H1 (cell line): ENCODE measurements at regions not wholly inside any gene's neighbourhood (a gene's known extent, or its start where the extent isn't known, plus 50 kb on each side); places are given as distances from the start of the nearest gene placed in this dataset.

Experiments used
- CTCF ChIA-PET: fragments of 300-600 bp; sonication (Branson Sonifier 250); formaldehyde crosslinking; loops from one replicate; lab custom pipeline; 2021; ENCODE audit not compliant: partially characterized antibody; lab: Charles Lee
- POLR2A ChIA-PET: fragments of 300-600 bp; sonication (Branson Sonifier 250); formaldehyde crosslinking; loops from one replicate; lab custom pipeline; 2021; ENCODE audit warnings: inconsistent platforms; ENCODE audit not compliant: partially characterized antibody; lab: Charles Lee
- DNase-seq, 2 experiments: peaks; one replicate each; pipeline versions ENCODE4 v3.0.0 to v3.0.0-alpha.2; 2010 to 2022; ENCODE audit warnings: low spot score in 2 of 2, low read depth in 1 of 2, mixed read lengths in 1 of 2
- FAIRE-seq: peaks from 2 replicates; lab custom pipeline; 2011; peaks lifted over from hg19 to GRCh38; lab: Jason Lieb, UNC
- H2AFZ ChIP-seq: 2 replicates; pipeline ENCODE4 v1.8.1; 2012; ENCODE audit warnings: low read length, inconsistent platforms
- H2AK5ac ChIP-seq: 2 replicates; pipeline ENCODE4 v1.6.1; 2013; ENCODE audit warnings: low read depth, low read length
- H2BK120ac ChIP-seq: replicated peaks from 2 replicates; pipeline ENCODE3; 2013; ENCODE audit warnings: low read depth, low read length, inconsistent platforms
- H2BK12ac ChIP-seq: 2 replicates; pipeline ENCODE4 v1.6.1; 2013; ENCODE audit warnings: low read depth, low read length
- H2BK15ac ChIP-seq: 2 replicates; pipeline ENCODE4 v1.6.1; 2013; ENCODE audit warnings: low read length
- H2BK20ac ChIP-seq: 2 replicates; pipeline ENCODE4 v1.6.1; 2013; ENCODE audit warnings: low read length
- H2BK5ac ChIP-seq: 2 replicates; pipeline ENCODE4 v1.6.1; 2013; ENCODE audit warnings: low read depth, low read length
- H3K14ac ChIP-seq: 2 replicates; pipeline ENCODE4 v1.6.1; 2013; ENCODE audit warnings: inconsistent platforms; ENCODE audit not compliant: insufficient read length
- H3K18ac ChIP-seq: 2 replicates; pipeline ENCODE4 v1.6.1; 2013; ENCODE audit warnings: low read length; ENCODE audit errors: extremely low read depth
- H3K23ac ChIP-seq: 2 replicates; pipeline ENCODE4 v1.6.1; 2013; ENCODE audit warnings: inconsistent platforms; ENCODE audit not compliant: insufficient read length
- H3K23me2 ChIP-seq: 2 replicates; pipeline ENCODE4 v1.6.1; 2013; ENCODE audit warnings: low read depth, low read length
- H3K27ac ChIP-seq: 2 replicates; pipeline ENCODE4 v1.6.1; 2011; ENCODE audit warnings: low read depth, low read length, inconsistent platforms
- H3K27me3 ChIP-seq, 4 experiments: replicated peaks in 1 of 4; 1 replicate in 1 of 4; 2 replicates in 3 of 4; pipeline versions ENCODE4 v1.6.1 to v1.8.1; 2011 to 2013; ENCODE audit warnings: low read length in 3 of 4, mild to moderate bottlenecking in 3 of 4, inconsistent platforms in 2 of 4, mixed read lengths in 2 of 4, moderate library complexity in 1 of 4; ENCODE audit not compliant: control insufficient read depth in 3 of 4, insufficient read depth in 3 of 4; ENCODE audit errors: extremely low read depth in 1 of 4
- H3K36me3 ChIP-seq, 4 experiments: 2 replicates each; pipeline versions ENCODE4 v1.6.1 to v1.8.1; 2011 to 2013; ENCODE audit warnings: mild to moderate bottlenecking in 4 of 4, low read length in 3 of 4, moderate library complexity in 2 of 4, control low read depth in 1 of 4, inconsistent platforms in 1 of 4; ENCODE audit not compliant: insufficient read depth in 4 of 4, control insufficient read depth in 2 of 4
- H3K4ac ChIP-seq: replicated peaks from 2 replicates; pipeline ENCODE3; 2013; ENCODE audit warnings: low read length, low read depth, mixed read lengths, inconsistent platforms; ENCODE audit not compliant: insufficient read length
- H3K4me1 ChIP-seq, 4 experiments: replicated peaks in 1 of 4; 1 replicate in 1 of 4; 2 replicates in 3 of 4; pipeline versions ENCODE4 v1.6.1 to v1.8.1; 2011 to 2013; ENCODE audit warnings: low read length in 3 of 4, inconsistent platforms in 2 of 4, mixed read lengths in 1 of 4; ENCODE audit not compliant: insufficient read depth in 4 of 4, control insufficient read depth in 3 of 4
- H3K4me2 ChIP-seq, 2 experiments: 2 replicates each; pipeline versions ENCODE4 v1.6.1 to v1.8.1; 2011 to 2013; ENCODE audit warnings: low read depth in 2 of 2, low read length in 2 of 2, control low read depth in 1 of 2, inconsistent platforms in 1 of 2, mild to moderate bottlenecking in 1 of 2; ENCODE audit not compliant: insufficient read depth in 1 of 2
- H3K4me3 ChIP-seq, 4 experiments: fragments of 200-600, 300-600 bp in 1 of 4; sonication (generic), shearing (Covaris generic), sonication (Bioruptor Twin) in 1 of 4; 2 replicates each; pipeline versions ENCODE4 v1.5.1 to v1.8.1; 2011 to 2016; ENCODE audit warnings: low read length in 4 of 4, low read depth in 3 of 4, control low read depth in 2 of 4, inconsistent platforms in 2 of 4, mild to moderate bottlenecking in 2 of 4, mixed read lengths in 1 of 4, moderate library complexity in 1 of 4; ENCODE audit not compliant: insufficient read depth in 2 of 4; ENCODE audit errors: extremely low read depth in 1 of 4
- H3K56ac ChIP-seq: replicated peaks from 2 replicates; pipeline ENCODE3; 2013; ENCODE audit warnings: low read depth, mild to moderate bottlenecking, mixed read lengths, low read length, inconsistent platforms; ENCODE audit not compliant: insufficient read length
- H3K79me1 ChIP-seq: 2 replicates; pipeline ENCODE4 v1.6.1; 2013; ENCODE audit warnings: low read depth, low read length, control low read depth
- H3K79me2 ChIP-seq, 2 experiments: 2 replicates each; pipeline versions ENCODE4 v1.6.1 to v1.8.1; 2012 to 2013; ENCODE audit warnings: low read length in 2 of 2, mild to moderate bottlenecking in 2 of 2, inconsistent platforms in 1 of 2; ENCODE audit not compliant: insufficient read depth in 2 of 2, control insufficient read depth in 1 of 2
- H3K9ac ChIP-seq, 4 experiments: replicated peaks in 1 of 4; 1 replicate in 1 of 4; 2 replicates in 3 of 4; pipeline versions ENCODE4 v1.6.1 to v1.8.1; 2011 to 2013; ENCODE audit warnings: low read depth in 3 of 4, low read length in 3 of 4, control low read depth in 2 of 4, mild to moderate bottlenecking in 2 of 4, moderate library complexity in 2 of 4, inconsistent platforms in 1 of 4; ENCODE audit errors: extremely low read depth in 1 of 4
- H3K9me3 ChIP-seq, 2 experiments: 2 replicates each; pipeline versions ENCODE4 v1.6.1 to v1.8.1; 2012 to 2013; ENCODE audit warnings: mild to moderate bottlenecking in 2 of 2, moderate library complexity in 2 of 2, control low read depth in 1 of 2, inconsistent platforms in 1 of 2, low read depth in 1 of 2, low read length in 1 of 2, mixed read lengths in 1 of 2; ENCODE audit not compliant: insufficient read depth in 2 of 2
- H4K20me1 ChIP-seq, 2 experiments: replicated peaks in 1 of 2; 2 replicates each; pipeline versions ENCODE3 to v1.8.1; 2011 to 2013; ENCODE audit warnings: inconsistent platforms in 2 of 2, low read length in 2 of 2, mild to moderate bottlenecking in 1 of 2; ENCODE audit not compliant: insufficient read depth in 2 of 2, control insufficient read depth in 1 of 2
- H4K5ac ChIP-seq: 2 replicates; pipeline ENCODE4 v1.6.1; 2013; ENCODE audit warnings: low read length, low read depth, mixed read lengths, inconsistent platforms; ENCODE audit not compliant: insufficient read length
- H4K8ac ChIP-seq: 2 replicates; pipeline ENCODE4 v1.8.0; 2013; ENCODE audit warnings: mild to moderate bottlenecking, moderate library complexity, low read length, inconsistent platforms; ENCODE audit not compliant: insufficient read depth; ENCODE audit errors: extremely low read depth
- H4K91ac ChIP-seq: replicated peaks from 2 replicates; pipeline ENCODE3; 2013; ENCODE audit warnings: low read length, mixed read lengths, inconsistent platforms; ENCODE audit not compliant: insufficient read length
- CTCF ChIP-seq, 3 experiments: IDR thresholded peaks; 1 replicate in 2 of 3; 2 replicates in 1 of 3; pipeline versions ENCODE4 v1.5.1 to v1.6.1; 2011; ENCODE audit warnings: low read length in 3 of 3, mild to moderate bottlenecking in 3 of 3, inconsistent platforms in 2 of 3, low read depth in 1 of 3, moderate library complexity in 1 of 3; ENCODE audit not compliant: insufficient read depth in 1 of 3; ENCODE audit errors: control extremely low read depth in 1 of 3
- RAD21 ChIP-seq, 2 experiments: IDR thresholded peaks in 1 of 2; conservative IDR thresholded peaks in 1 of 2; 2 replicates each; pipeline ENCODE4 v1.6.1; 2011; ENCODE audit warnings: low read depth in 2 of 2, low read length in 2 of 2, improper control_type of control experiment in 1 of 2, inconsistent platforms in 1 of 2, mild to moderate bottlenecking in 1 of 2, moderate library complexity in 1 of 2
- RNF2 ChIP-seq: fragments of 200-900, 300-1000 bp; sonication (generic); IDR thresholded peaks from 2 replicates; pipeline ENCODE4 v1.7.1; 2016; ENCODE audit warnings: borderline replicate concordance, low read depth, mild to moderate bottlenecking, antibody characterized with exemption, low read length; ENCODE audit not compliant: poor library complexity, severe bottlenecking; ENCODE audit errors: missing control alignments
- RXRA ChIP-seq: IDR thresholded peaks from 2 replicates; pipeline ENCODE4 v1.6.1; 2011; ENCODE audit warnings: low read depth, mild to moderate bottlenecking, low read length, moderate library complexity; ENCODE audit not compliant: insufficient read depth
- WGBS, 2 experiments: shearing (Covaris generic) in 1 of 2; methylation state at CpG; one replicate each; pipeline versions ENCODE4 v1.1.6 to v1.1.7; 2013 to 2015; ENCODE audit warnings: low lambda C conversion rate in 2 of 2, mixed read lengths in 2 of 2, inconsistent platforms in 1 of 2, low coverage in 1 of 2, missing lambda C conversion rate in 1 of 2; ENCODE audit not compliant: insufficient replicate concordance in 2 of 2, insufficient coverage in 1 of 2, insufficient read length in 1 of 2; ENCODE audit errors: extremely low coverage in 1 of 2, missing lambda C conversion rate in 1 of 2; 5-methylcytosine and 5-hydroxymethylcytosine counted together
- TF ChIP-seq, protein P1 (sequence below): IDR thresholded peaks from 2 replicates; pipeline ENCODE4 v1.6.1; 2012; ENCODE audit warnings: inconsistent platforms

GRCh38 chr11:70700871-70701270, 302.5 kb downstream of the CTTN start:
- H4K91ac ChIP-seq = no peak overlapping the region
- H2BK20ac ChIP-seq = no peak overlapping the region
- H3K9ac ChIP-seq = no peak overlapping the region
- peak in 1 of 2 experiments; percentile 3; a peak in 1 of 4 replicates for TF ChIP-seq RAD21 (IDR thresholded peaks at IDR 0.05 in 1 of 2, conservative IDR thresholded peaks at IDR 0.05 in 1 of 2; ENCODE audit: low read depth in 2 of 2, low read length in 2 of 2)
- peak in 1 of 3 experiments; percentile 13; a peak in 1 of 4 replicates for TF ChIP-seq CTCF (IDR thresholded peaks at IDR 0.05; ENCODE audit: control extremely low read depth in 1 of 3, insufficient read depth in 1 of 3, low read depth in 1 of 3, low read length in 3 of 3)
- TF ChIP-seq RXRA = no peak
- TF ChIP-seq, protein P1, sequence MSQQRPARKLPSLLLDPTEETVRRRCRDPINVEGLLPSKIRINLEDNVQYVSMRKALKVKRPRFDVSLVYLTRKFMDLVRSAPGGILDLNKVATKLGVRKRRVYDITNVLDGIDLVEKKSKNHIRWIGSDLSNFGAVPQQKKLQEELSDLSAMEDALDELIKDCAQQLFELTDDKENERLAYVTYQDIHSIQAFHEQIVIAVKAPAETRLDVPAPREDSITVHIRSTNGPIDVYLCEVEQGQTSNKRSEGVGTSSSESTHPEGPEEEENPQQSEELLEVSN = no peak
- TF ChIP-seq RNF2 = no peak
- peaks cover 0 to 15% (median 3%) of the 10 kb centered on the region in 4 experiments; a peak in 3 of 7 replicates for H3K4me1 ChIP-seq
- 81% methylated on average over 5 of the region's 5 CpGs; no CpG with 5 or more reads in 1 of the 2 experiments for WGBS, 2 experiments
- H4K8ac ChIP-seq = no peak overlapping the region
- no peak for DNase-seq
- 0 out of 4 replicates have a peak, but pooled peaks cover 0 to 7% of the 10 kb centered on the region in 2 experiments for H3K79me2 ChIP-seq
- no peak for FAIRE-seq
- H4K20me1 ChIP-seq = peaks cover 0 to 8% of the 10 kb centered on the region in 2 experiments
- 0 out of 2 replicates have a peak overlapping the region, but pooled peaks have one; percentile 50 for H2BK12ac ChIP-seq
- no peak overlapping the region for H3K14ac ChIP-seq
- peaks cover 3% of the 10 kb centered on the region; the same call in 1 of the 2 replicates for H3K79me1 ChIP-seq
- H3K27me3 ChIP-seq = no peaks in the 10 kb centered on the region
- no peak overlapping the region for H3K4me2 ChIP-seq
- CTCF ChIA-PET = interaction anchor here (0.6 to 1.2 kb wide), 6 partner anchors 13 to 230 kb away, joined by 3 to 7 read pairs (median 3); no protein-coding TSS in a partner anchor
- H3K4ac ChIP-seq = no peak overlapping the region
- H3K27ac ChIP-seq = no peak overlapping the region
- 0 out of 2 replicates have a peak overlapping the region, but pooled peaks have one; percentile 24 for H2BK5ac ChIP-seq
- peaks cover 0 to 4% of the 10 kb centered on the region in 2 experiments; a peak in 2 of 4 replicates for H3K9me3 ChIP-seq
- no peak overlapping the region for H2AK5ac ChIP-seq
- H3K36me3 ChIP-seq = no peaks in the 10 kb centered on the region
- H3K56ac ChIP-seq = no peak overlapping the region
- H2BK120ac ChIP-seq = no peak overlapping the region
- H3K4me3 ChIP-seq = no peak overlapping the region
- no peak overlapping the region for H4K5ac ChIP-seq
- no peak overlapping the region for H2AFZ ChIP-seq
- POLR2A ChIA-PET = no interaction called here
- H3K23me2 ChIP-seq = peaks cover 7% of the 10 kb centered on the region; the same call in 1 of the 2 replicates
- no peak overlapping the region for H3K23ac ChIP-seq
- H2BK15ac ChIP-seq = no peak overlapping the region
- H3K18ac ChIP-seq = no peak overlapping the region
